MV-4-11 (cell line): ENCODE measurements at regions not wholly inside any gene's neighbourhood (a gene's known extent, or its start where the extent isn't known, plus 50 kb on each side); places are given as distances from the start of the nearest gene placed in this dataset.

Experiments
- DNase-seq: peaks from one replicate; lab custom pipeline; 2025; lab: John Stamatoyannopoulos, UW

GRCh38 chr2:104537116-104537515 lies 316.8 kb upstream of the POU3F3 start:
- no peak for DNase-seq

- no peak for DNase-seq
Measured at GRCh38 chr2:104538077-104538476, 315.8 kb upstream of the POU3F3 start.

GRCh38 chr2:104539649-104540048 lies 314.3 kb upstream of the POU3F3 start:
- peak; percentile 85 for DNase-seq

- no peak for DNase-seq
Measured at GRCh38 chr2:104545055-104545454, 308.9 kb upstream of the POU3F3 start.

GRCh38 chr2:104546537-104546936 lies 307.4 kb upstream of the POU3F3 start:
- DNase-seq, result no peak

GRCh38 chr2:104547221-104547620 lies 306.7 kb upstream of the POU3F3 start:
- DNase-seq, result no peak

- DNase-seq, result no peak
Measured at GRCh38 chr2:104561251-104561650, 292.7 kb upstream of the POU3F3 start.

- DNase-seq, result no peak
Measured at GRCh38 chr2:104562537-104562936, 291.4 kb upstream of the POU3F3 start.

GRCh38 chr2:104563398-104563996 lies 290.4 kb upstream of the POU3F3 start:
- DNase-seq, result no peak

- DNase-seq, result no peak
Measured at GRCh38 chr2:104568247-104568646, 285.7 kb upstream of the POU3F3 start.

GRCh38 chr2:104570259-104570658 lies 283.7 kb upstream of the POU3F3 start:
- DNase-seq, result peak; percentile 2

GRCh38 chr2:104572834-104573233 lies 281.1 kb upstream of the POU3F3 start:
- peak; percentile 96 for DNase-seq

GRCh38 chr2:104574367-104574766 lies 279.5 kb upstream of the POU3F3 start:
- DNase-seq, result no peak

GRCh38 chr2:104577143-104577542 lies 276.8 kb upstream of the POU3F3 start:
- no peak for DNase-seq

- DNase-seq, result no peak
Measured at GRCh38 chr2:104582471-104582870, 271.4 kb upstream of the POU3F3 start.

GRCh38 chr2:104583811-104584210 lies 270.1 kb upstream of the POU3F3 start:
- DNase-seq, result no peak

- DNase-seq, result no peak
Measured at GRCh38 chr2:104584393-104584792, 269.5 kb upstream of the POU3F3 start.

GRCh38 chr2:104595576-104595975 lies 258.3 kb upstream of the POU3F3 start:
- DNase-seq, result peak; percentile 2

- no peak for DNase-seq
Measured at GRCh38 chr2:104597942-104598341, 256.0 kb upstream of the POU3F3 start.

- DNase-seq, result no peak
Measured at GRCh38 chr2:104598636-104599035, 255.3 kb upstream of the POU3F3 start.

- peak; percentile 81 for DNase-seq
Measured at GRCh38 chr2:104599787-104600510, 254.0 kb upstream of the POU3F3 start.

- DNase-seq, result no peak
Measured at GRCh38 chr2:104606056-104606455, 247.9 kb upstream of the POU3F3 start.

- DNase-seq, result no peak
Measured at GRCh38 chr2:104616856-104617255, 237.1 kb upstream of the POU3F3 start.

GRCh38 chr2:104620801-104621200 lies 233.1 kb upstream of the POU3F3 start:
- DNase-seq, result peak; percentile 7
